Spleen (tissue), 11 donors: ENCODE measurements at regions not wholly inside any gene's neighbourhood (a gene's known extent, or its start where the extent isn't known, plus 50 kb on each side); places are given as distances from the start of the nearest gene placed in this dataset.
A peak's percentile ranks its signal among the peaks of the same experiment; 100 is the strongest.

Source experiments
- DNase-seq: peaks from one replicate; pipeline ENCODE4 v3.0.0-alpha.2; 2020
- H3K27ac ChIP-seq, 8 donors: fragments of 200-600 bp; sonication (generic) in 7 of 8; 1 replicate in 4 of 8; 2 replicates in 4 of 8; pipeline versions ENCODE4 v1.5.0 to v1.8.0; 2016 to 2021; ENCODE audit warnings: inconsistent platforms in 4 of 8, mild to moderate bottlenecking in 4 of 8, moderate library complexity in 1 of 8
- H3K27me3 ChIP-seq, 7 donors: fragments of 200-600 bp; sonication (generic) in 6 of 7; replicated peaks in 1 of 7; 1 replicate in 4 of 7; 2 replicates in 3 of 7; pipeline versions ENCODE4 v1.5.0 to v1.8.0; 2016 to 2021; ENCODE audit warnings: inconsistent platforms in 3 of 7, mild to moderate bottlenecking in 1 of 7
- H3K36me3 ChIP-seq, 6 donors: fragments of 200-600 bp; sonication (generic) in 5 of 6; 1 replicate in 4 of 6; 2 replicates in 2 of 6; pipeline versions ENCODE4 v1.5.0 to v1.8.0; 2016 to 2021; ENCODE audit warnings: inconsistent platforms in 2 of 6
- H3K4me1 ChIP-seq, 6 donors: fragments of 200-600 bp; sonication (generic) in 5 of 6; 1 replicate in 3 of 6; 2 replicates in 3 of 6; pipeline versions ENCODE4 v1.5.0 to v1.8.0; 2016 to 2021; ENCODE audit warnings: inconsistent platforms in 3 of 6
- H3K4me3 ChIP-seq, 8 donors: fragments of 200-600 bp; sonication (generic) in 7 of 8; 1 replicate in 4 of 8; 2 replicates in 4 of 8; pipeline versions ENCODE4 v1.5.0 to v1.8.0; 2016 to 2021; ENCODE audit warnings: inconsistent platforms in 4 of 8, mild to moderate bottlenecking in 4 of 8, moderate library complexity in 2 of 8
- H3K9me3 ChIP-seq, 8 donors: fragments of 200-600 bp; sonication (generic) in 7 of 8; 1 replicate in 4 of 8; 2 replicates in 4 of 8; pipeline versions ENCODE4 v1.5.0 to v1.8.0; 2016 to 2021; ENCODE audit warnings: inconsistent platforms in 4 of 8
- POLR2A ChIP-seq, 3 donors: fragments of 450-650 bp; IDR thresholded peaks; one replicate each; pipeline ENCODE4 v1.5.1; 2017; ENCODE audit warnings: antibody characterized with exemption in 3 of 3, mild to moderate bottlenecking in 1 of 3
- POLR2AphosphoS5 ChIP-seq, 3 donors: sonication (generic); formaldehyde crosslinking; IDR thresholded peaks; one replicate each; pipeline ENCODE4 v1.5.1; 2017; ENCODE audit warnings: antibody characterized with exemption in 3 of 3
- WGBS, 5 donors: extraction: QIAGEN DNeasy Blood & Tissue Kit in 3 of 5; methylation state at CpG; one replicate each; pipeline versions ENCODE4 v1.1.5 to v1.1.7; 2013 to 2018; 5-methylcytosine and 5-hydroxymethylcytosine counted together
- intact Hi-C: fragments of 100-400 bp; cut with DNase I; formaldehyde crosslinking; loops from one replicate; pipeline ENCODE4 v1.15.0; 2023; ENCODE audit warnings: low total_unique reads
- TF ChIP-seq, protein P1 (sequence below), 11 experiments: fragments of 200-600 bp in 7 of 11; fragments of 450-650 bp in 4 of 11; sonication (generic) in 4 of 11; IDR thresholded peaks in 8 of 11; conservative IDR thresholded peaks in 3 of 11; 1 replicate in 7 of 11; 2 replicates in 4 of 11; pipeline versions ENCODE4 v1.4.0 to v1.8.0; 2016 to 2021; ENCODE audit warnings: antibody characterized with exemption in 11 of 11, inconsistent platforms in 4 of 11, mild to moderate bottlenecking in 1 of 11
- donor health status: healthy with polysubstance abuse.
- donor health status: DM: no; HTN: no; CAD: no; lungs with moderate emphysema.
- donor health status: DM: no; HTN: no; CAD: no.
- donor health status: Bipolar disorder and iron deficiency.
- donor health status: healthy.
- donor health status: DM: no; HTN: no; CAD: no.
- donor health status: DM: yes; HTN: yes; CAD: no.

DNA sequence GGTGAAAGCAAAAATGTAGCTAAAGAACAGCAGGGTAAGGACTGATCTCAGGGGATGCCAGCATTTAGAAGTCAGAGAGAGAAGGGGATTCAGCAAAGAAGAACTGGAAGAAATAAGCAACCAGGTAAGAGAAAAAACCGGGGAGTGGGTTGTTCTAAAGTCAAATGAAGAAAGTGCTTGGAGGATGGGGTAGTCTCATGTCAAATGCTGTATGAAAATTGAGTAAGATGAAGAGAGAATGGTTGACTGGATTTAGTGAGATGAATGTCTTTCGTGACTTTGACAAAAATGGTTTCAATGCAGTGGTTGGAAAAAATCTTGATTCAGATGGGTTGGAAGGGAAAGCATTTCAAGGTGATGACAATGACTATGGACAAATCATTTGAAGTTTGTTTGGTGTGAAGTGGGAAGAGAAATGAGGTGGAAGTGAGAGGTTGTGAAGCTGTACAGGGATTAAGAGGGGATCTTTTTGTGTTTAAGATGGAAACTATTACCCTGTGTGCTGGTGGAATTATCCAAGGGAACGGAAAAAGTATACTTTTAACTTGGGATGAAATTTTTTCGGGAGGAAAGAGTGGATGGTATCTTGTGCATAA, 484.0 kb downstream of the ETS1 start:
- DNase-seq = no peak
- intact Hi-C loops = no loop called here
- 73 to 91% (median 83%) methylated on average over 4 of the region's 4 CpGs for WGBS, 5 donors
- no peaks in the 10 kb centered on the region for H3K27me3 ChIP-seq
- no peak overlapping the region for H3K27ac ChIP-seq
- H3K36me3 ChIP-seq = no peaks in the 10 kb centered on the region
- peaks cover 0 to 6% (median 0%) of the 10 kb centered on the region in 6 donors for H3K4me1 ChIP-seq
- TF ChIP-seq POLR2A (IDR thresholded peaks at IDR 0.05) (no peak), POLR2AphosphoS5 (IDR thresholded peaks at IDR 0.05) (no peak)
- TF ChIP-seq, protein P1, sequence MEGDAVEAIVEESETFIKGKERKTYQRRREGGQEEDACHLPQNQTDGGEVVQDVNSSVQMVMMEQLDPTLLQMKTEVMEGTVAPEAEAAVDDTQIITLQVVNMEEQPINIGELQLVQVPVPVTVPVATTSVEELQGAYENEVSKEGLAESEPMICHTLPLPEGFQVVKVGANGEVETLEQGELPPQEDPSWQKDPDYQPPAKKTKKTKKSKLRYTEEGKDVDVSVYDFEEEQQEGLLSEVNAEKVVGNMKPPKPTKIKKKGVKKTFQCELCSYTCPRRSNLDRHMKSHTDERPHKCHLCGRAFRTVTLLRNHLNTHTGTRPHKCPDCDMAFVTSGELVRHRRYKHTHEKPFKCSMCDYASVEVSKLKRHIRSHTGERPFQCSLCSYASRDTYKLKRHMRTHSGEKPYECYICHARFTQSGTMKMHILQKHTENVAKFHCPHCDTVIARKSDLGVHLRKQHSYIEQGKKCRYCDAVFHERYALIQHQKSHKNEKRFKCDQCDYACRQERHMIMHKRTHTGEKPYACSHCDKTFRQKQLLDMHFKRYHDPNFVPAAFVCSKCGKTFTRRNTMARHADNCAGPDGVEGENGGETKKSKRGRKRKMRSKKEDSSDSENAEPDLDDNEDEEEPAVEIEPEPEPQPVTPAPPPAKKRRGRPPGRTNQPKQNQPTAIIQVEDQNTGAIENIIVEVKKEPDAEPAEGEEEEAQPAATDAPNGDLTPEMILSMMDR (IDR thresholded peaks at IDR 0.05 in 8 of 11, conservative IDR thresholded peaks at IDR 0.05 in 3 of 11) = no peak
- H3K4me3 ChIP-seq = no peak overlapping the region
- H3K9me3 ChIP-seq = no peaks in the 10 kb centered on the region

DNA sequence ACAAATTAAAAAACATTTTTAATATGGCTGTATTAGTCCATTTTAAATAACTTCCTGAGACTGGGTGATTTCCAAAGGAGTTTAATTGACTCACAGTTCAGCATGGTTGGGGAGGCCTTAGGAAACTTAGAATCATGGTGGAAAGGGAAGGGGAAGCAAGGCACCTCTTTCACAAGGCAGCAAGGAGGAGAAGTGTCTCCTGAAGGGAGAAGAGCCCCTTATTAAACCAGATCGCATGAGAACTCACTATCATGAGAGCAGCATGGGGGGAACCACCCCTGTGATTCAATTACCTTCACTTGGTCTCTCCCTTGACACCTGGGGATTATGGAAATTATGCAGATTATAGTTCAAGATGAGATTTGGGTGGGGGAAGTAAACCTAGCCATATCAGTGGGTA, 488.6 kb downstream of the ETS1 start:
- DNase-seq = no peak
- H3K36me3 ChIP-seq = no peaks in the 10 kb centered on the region
- peak overlapping the region in 2 of 8 donors; percentile 0 to 29 for H3K27ac ChIP-seq
- 52 to 88% (median 83%) methylated on average over 1 of the region's 1 CpG for WGBS, 5 donors
- TF ChIP-seq, protein P1 (IDR thresholded peaks at IDR 0.05 in 8 of 11, conservative IDR thresholded peaks at IDR 0.05 in 3 of 11) = no peak
- TF ChIP-seq POLR2AphosphoS5 (IDR thresholded peaks at IDR 0.05) (no peak), POLR2A (IDR thresholded peaks at IDR 0.05) (no peak)
- intact Hi-C loops = no loop called here
- H3K9me3 ChIP-seq = no peaks in the 10 kb centered on the region
- H3K27me3 ChIP-seq = no peaks in the 10 kb centered on the region
- no peak overlapping the region for H3K4me3 ChIP-seq
- peaks cover 0 to 6% (median 0%) of the 10 kb centered on the region in 6 donors for H3K4me1 ChIP-seq

DNA sequence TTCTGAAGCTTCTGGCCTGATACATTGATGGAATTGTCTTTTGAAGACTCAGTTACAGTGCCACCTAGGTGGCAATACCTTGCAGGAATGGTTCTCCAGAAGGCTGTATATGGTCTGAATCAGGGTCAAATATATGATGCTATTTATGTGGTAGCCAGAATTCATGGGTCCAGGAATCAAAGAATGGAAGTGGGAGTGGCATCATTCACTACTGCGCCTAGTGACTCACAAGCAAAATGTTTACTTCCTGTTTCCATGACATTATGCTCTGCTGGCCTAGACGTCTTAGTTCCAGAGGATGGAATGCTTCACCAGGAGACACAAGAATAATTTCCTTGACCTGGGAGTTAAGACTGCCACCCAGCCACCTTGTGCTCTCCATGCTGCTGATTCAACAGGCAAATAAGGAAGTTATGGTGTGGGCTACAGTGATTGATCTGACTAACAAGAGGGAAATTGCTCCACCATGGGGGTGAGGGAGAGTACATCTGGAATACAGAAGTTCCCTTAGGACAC, 491.8 kb downstream of the ETS1 start:
- DNase-seq = no peak
- Histone ChIP-seq H3K4me1 (peaks cover 0 to 6% (median 0%) of the 10 kb centered on the region in 6 donors), H3K27me3 (no peaks in the 10 kb centered on the region), H3K9me3 (peaks cover 0 to 4% (median 2%) of the 10 kb centered on the region in 8 donors), H3K36me3 (no peaks in the 10 kb centered on the region), H3K4me3 (no peak overlapping the region), H3K27ac (no peak overlapping the region)
- intact Hi-C loops = no loop called here
- TF ChIP-seq POLR2AphosphoS5 (IDR thresholded peaks at IDR 0.05) (no peak), POLR2A (IDR thresholded peaks at IDR 0.05) (no peak)
- TF ChIP-seq, protein P1 (IDR thresholded peaks at IDR 0.05 in 8 of 11, conservative IDR thresholded peaks at IDR 0.05 in 3 of 11) = no peak
- 23 to 68% (median 54%) methylated on average over 2 of the region's 2 CpGs for WGBS, 5 donors

DNA sequence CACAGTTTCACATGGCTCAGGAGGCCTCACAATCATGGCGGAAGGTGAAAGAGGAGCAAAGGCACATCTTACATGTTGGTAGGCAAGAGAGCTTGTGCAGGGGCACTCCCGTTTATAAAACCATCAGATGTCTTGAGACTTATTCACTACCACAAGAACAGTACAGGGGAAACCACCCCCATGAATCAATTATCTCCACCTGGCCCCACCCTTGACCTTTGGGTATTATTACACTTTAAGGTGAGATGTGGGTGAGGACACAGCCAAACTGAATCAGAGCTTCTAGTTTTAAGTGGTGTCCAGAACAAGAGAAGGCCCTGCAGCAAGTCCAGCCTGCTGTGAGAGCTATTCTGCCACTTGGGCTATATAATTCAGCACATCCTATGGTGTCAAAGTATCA, 493.7 kb downstream of the ETS1 start:
- intact Hi-C loops = no loop called here
- DNase-seq = no peak
- TF ChIP-seq POLR2AphosphoS5 (IDR thresholded peaks at IDR 0.05) (no peak), POLR2A (IDR thresholded peaks at IDR 0.05) (no peak)
- TF ChIP-seq, protein P1 (IDR thresholded peaks at IDR 0.05 in 8 of 11, conservative IDR thresholded peaks at IDR 0.05 in 3 of 11) = no peak

More for the DNA sequence above, 493.7 kb downstream of the ETS1 start:
- H3K9me3 ChIP-seq = peaks cover 3 to 22% (median 19%) of the 10 kb centered on the region in 8 donors
- WGBS, 5 donors = 86 to 96% (median 91%) methylated on average over 2 of the region's 2 CpGs
- no peaks in the 10 kb centered on the region for H3K36me3 ChIP-seq
- no peaks in the 10 kb centered on the region for H3K4me1 ChIP-seq
- no peak overlapping the region for H3K4me3 ChIP-seq
- no peak overlapping the region for H3K27ac ChIP-seq
- H3K27me3 ChIP-seq = no peaks in the 10 kb centered on the region
